AG09319 (cell line): ENCODE measurements at regions not wholly inside any gene's neighbourhood (a gene's known extent, or its start where the extent isn't known, plus 50 kb on each side); places are given as distances from the start of the nearest gene placed in this dataset.
"Not testable (repeated sequence)": the region's sequence is repeated elsewhere in the genome, so short reads cannot be mapped to it uniquely, and the experiment has no call there.

ENCODE experiments used
- DNase-seq: peaks from one replicate; pipeline ENCODE4 v3.0.0-alpha.2; 2010; ENCODE audit warnings: low read depth; ENCODE audit errors: extremely low read depth
- CTCF ChIP-seq: IDR thresholded peaks from 2 replicates; pipeline ENCODE4 v1.5.1; 2011; ENCODE audit warnings: low read depth, mild to moderate bottlenecking, inconsistent platforms, low read length, moderate library complexity

DNA sequence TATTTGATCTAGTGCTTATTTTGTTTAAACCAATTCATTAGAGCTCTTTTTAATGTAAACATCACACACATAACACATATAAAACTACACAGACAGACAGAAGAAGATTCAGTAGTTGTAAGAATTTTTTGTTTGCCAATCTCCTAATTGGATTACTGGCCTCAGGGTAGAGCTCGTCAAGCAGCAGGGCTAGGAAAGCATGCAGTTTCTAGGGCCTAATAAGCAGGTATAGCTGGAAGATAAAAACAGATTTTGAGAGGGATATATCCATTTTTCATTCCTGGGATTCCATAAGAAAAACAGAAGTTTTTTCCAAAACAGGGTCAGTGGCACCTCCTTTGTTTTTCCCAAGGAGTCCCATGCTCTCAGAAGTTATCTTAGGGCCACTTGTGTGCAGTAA, 265.2 kb upstream of the SGO1 start:
- TF ChIP-seq CTCF = no peak
- DNase-seq = no peak

DNA sequence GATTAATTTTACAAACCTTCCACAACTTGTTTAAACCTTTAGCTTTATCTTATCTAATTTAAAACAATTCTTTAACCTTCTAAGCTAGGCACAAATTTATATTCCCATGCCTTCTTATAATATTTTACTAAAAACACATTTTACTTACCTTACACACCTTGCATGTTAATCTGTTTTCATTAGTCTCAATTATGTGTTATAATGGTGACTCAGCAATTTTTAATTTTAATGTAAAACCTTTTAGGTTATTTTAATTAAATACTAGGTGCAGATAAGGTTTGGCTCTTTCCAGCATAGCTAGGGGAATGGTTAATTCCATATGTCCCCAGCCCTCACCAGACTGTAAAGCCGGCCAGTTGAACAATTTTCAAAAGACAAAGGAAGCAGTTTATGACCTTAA, 264.6 kb upstream of the SGO1 start:
- DNase-seq = no peak
- TF ChIP-seq CTCF = no peak

DNA sequence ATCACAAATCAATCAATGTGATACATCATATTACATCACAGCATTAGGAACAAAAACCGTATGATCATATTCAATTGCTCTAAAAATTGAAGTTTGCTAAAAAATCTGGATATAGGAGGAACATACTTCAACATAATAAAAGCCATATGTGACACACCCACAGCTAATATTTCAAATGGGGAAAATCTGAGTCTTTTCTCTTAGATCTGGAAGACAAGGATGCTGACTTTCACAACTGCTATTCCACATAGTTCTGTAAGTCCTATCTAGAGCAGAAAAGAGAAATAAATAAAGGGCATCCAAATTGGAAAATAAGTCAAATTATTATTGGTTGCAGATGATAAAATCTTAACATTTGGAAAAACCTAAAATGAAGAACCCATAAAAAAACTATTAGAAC, 256.8 kb upstream of the SGO1 start:
- no peak for TF ChIP-seq CTCF

GRCh38 chr3:20427268-20427667, 241.3 kb upstream of the SGO1 start:
- DNase-seq = not testable (repeated sequence)

More for the DNA sequence above, 256.8 kb upstream of the SGO1 start:
- no peak for DNase-seq

- no peak for DNase-seq
- no peak for TF ChIP-seq CTCF
These were observed 239.1 kb upstream of the SGO1 start for GRCh38 chr3:20425138-20425537.

DNA sequence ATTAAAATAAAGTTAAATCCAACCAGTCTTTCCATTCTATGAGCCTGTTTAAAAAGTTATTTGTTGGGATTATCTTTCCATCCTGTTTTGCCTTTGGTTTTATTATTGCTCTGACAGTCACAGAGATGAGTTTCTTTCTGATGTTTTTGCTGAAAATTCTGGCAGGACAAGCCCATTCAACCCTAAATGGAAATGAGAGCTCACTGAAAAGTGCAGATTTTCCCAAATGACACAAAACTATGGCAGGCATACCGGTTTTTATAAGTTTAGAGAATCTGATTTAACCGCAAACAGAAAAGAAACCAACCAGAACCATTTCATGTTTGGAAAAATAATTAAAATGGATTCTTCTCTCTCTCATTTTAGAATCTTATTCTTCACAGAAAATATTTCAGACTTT, 238.1 kb upstream of the SGO1 start:
- TF ChIP-seq CTCF = no peak
- DNase-seq = no peak

GRCh38 chr3:20422391-20422790, 236.4 kb upstream of the SGO1 start:
- TF ChIP-seq CTCF = no peak
- no peak for DNase-seq

GRCh38 chr3:20417388-20418108, 231.5 kb upstream of the SGO1 start:
- DNase-seq = no peak
- no peak for TF ChIP-seq CTCF
